ENCODE measurements at regions not wholly inside any gene's neighbourhood (a gene's known extent, or its start where the extent isn't known, plus 50 kb on each side); places are given as distances from the start of the nearest gene placed in this dataset.
"Not testable (repeated sequence)": the region's sequence is repeated elsewhere in the genome, so short reads cannot be mapped to it uniquely, and the experiment has no call there.

DNA sequence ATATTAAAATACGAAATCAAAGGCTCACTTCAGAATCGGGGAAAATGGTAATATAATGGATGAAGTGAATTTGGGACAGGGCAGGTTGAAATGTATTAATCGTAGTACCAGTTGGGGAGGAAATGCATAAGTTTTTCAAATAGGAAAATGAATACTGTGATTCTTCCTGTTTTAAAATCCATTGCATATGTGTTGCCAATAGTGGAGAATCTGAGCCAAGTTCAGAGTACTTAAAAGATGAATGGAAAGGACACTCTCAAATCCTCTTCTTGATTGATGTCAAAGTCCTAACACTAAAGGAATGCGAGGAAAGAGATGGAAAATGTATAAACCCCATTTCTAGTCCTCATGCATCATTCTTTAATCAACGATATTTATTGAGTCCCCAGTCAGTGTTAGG, 160.9 kb upstream of the CCNG1 start:
- Histone ChIP-seq H3K79me2 (ENCODE audit: insufficient read depth, low read length) (no peaks in the 10 kb centered on the region), H3K36me3 (ENCODE audit: insufficient read depth, low read length) (no peaks in the 10 kb centered on the region), H3K4me3 (ENCODE audit: low read depth in 1 of 2, low read length in 2 of 2) (no peak overlapping the region), H3K4me2 (ENCODE audit: insufficient read depth, low read length) (no peak overlapping the region), H3K27ac (ENCODE audit: low read length) (no peak overlapping the region), H3K9ac (ENCODE audit: low read depth, low read length) (no peak overlapping the region), H3K9me3 (ENCODE audit: insufficient read depth, low read length, severe bottlenecking) (peaks cover 7% of the 10 kb centered on the region), H3K4me1 (ENCODE audit: insufficient read depth, low read length) (no peaks in the 10 kb centered on the region), H2AFZ (ENCODE audit: low read depth, low read length) (no peak overlapping the region), H4K20me1 (ENCODE audit: insufficient read depth, low read length) (no peaks in the 10 kb centered on the region), H3K27me3 (ENCODE audit: insufficient read depth, low read length, poor library complexity) (no peaks in the 10 kb centered on the region)
- no peak for DNase-seq
- TF ChIP-seq, protein P1, sequence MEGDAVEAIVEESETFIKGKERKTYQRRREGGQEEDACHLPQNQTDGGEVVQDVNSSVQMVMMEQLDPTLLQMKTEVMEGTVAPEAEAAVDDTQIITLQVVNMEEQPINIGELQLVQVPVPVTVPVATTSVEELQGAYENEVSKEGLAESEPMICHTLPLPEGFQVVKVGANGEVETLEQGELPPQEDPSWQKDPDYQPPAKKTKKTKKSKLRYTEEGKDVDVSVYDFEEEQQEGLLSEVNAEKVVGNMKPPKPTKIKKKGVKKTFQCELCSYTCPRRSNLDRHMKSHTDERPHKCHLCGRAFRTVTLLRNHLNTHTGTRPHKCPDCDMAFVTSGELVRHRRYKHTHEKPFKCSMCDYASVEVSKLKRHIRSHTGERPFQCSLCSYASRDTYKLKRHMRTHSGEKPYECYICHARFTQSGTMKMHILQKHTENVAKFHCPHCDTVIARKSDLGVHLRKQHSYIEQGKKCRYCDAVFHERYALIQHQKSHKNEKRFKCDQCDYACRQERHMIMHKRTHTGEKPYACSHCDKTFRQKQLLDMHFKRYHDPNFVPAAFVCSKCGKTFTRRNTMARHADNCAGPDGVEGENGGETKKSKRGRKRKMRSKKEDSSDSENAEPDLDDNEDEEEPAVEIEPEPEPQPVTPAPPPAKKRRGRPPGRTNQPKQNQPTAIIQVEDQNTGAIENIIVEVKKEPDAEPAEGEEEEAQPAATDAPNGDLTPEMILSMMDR (IDR thresholded peaks at IDR 0.05; ENCODE audit: borderline replicate concordance, extremely low read depth, low read length, poor library complexity, severe bottlenecking): no peak
- TF ChIP-seq EZH2 (IDR thresholded peaks at IDR 0.05; ENCODE audit: borderline replicate concordance, low read depth, low read length, severe bottlenecking): no peak
- no peak for ATAC-seq (ENCODE audit: insufficient read depth, low read depth)

DNA sequence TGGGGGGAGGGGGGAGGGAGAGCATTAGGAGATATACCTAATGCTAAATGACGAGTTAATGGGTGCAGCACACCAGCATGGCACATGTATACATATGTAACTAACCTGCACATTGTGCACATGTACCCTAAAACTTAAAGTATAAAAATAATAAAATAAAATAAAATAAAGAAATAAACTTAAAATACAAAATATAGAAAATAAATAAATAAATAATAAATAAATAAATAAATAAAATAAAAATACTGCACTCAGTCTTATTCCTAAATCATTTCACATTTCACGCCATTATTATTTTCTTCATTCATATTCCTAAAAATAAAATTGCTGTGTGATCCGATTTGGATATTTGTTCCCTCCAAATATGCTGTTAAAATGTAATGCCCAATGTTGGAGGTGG, 156.5 kb upstream of the CCNG1 start:
- H4K20me1 ChIP-seq (ENCODE audit: insufficient read depth, low read length); H3K9ac ChIP-seq (ENCODE audit: low read depth, low read length); ATAC-seq (ENCODE audit: insufficient read depth, low read depth); H3K36me3 ChIP-seq (ENCODE audit: insufficient read depth, low read length); H3K79me2 ChIP-seq (ENCODE audit: insufficient read depth, low read length); H3K27me3 ChIP-seq (ENCODE audit: insufficient read depth, low read length, poor library complexity); DNase-seq; H3K9me3 ChIP-seq (ENCODE audit: insufficient read depth, low read length, severe bottlenecking); H3K27ac ChIP-seq (ENCODE audit: low read length); H3K4me1 ChIP-seq (ENCODE audit: insufficient read depth, low read length); H2AFZ ChIP-seq (ENCODE audit: low read depth, low read length); H3K4me3 ChIP-seq (ENCODE audit: low read depth in 1 of 2, low read length in 2 of 2); H3K4me2 ChIP-seq (ENCODE audit: insufficient read depth, low read length): not testable (repeated sequence)

DNA sequence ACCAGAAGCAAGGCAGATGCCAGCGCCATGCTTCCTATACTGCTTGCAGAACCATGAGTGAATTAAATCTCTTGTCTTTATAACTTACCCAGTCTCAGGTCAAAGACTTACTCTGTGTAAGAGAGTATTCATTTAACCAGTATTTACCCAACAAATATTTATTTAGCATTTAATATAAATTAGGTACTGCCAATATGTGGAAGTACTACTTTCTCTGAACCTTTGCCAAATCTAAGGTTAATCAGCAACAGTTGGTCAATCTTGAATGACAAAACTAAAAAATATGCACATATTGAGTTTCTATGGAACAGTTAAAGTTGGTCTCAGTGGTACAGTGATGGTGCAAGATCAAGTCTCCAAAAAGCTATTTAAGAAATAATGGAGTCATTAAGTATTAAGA, 155.9 kb upstream of the CCNG1 start:
- no peak overlapping the region for H3K27ac ChIP-seq (ENCODE audit: low read length)
- no peak overlapping the region for H3K4me2 ChIP-seq (ENCODE audit: insufficient read depth, low read length)
- H3K79me2 ChIP-seq (ENCODE audit: insufficient read depth, low read length): no peaks in the 10 kb centered on the region
- DNase-seq (no peak), ATAC-seq (ENCODE audit: insufficient read depth, low read depth) (no peak)
- TF ChIP-seq EZH2 (IDR thresholded peaks at IDR 0.05; ENCODE audit: borderline replicate concordance, low read depth, low read length, severe bottlenecking): no peak
- TF ChIP-seq, protein P1 (IDR thresholded peaks at IDR 0.05; ENCODE audit: borderline replicate concordance, extremely low read depth, low read length, poor library complexity, severe bottlenecking): no peak
- H2AFZ ChIP-seq (ENCODE audit: low read depth, low read length): no peak overlapping the region
- H3K27me3 ChIP-seq (ENCODE audit: insufficient read depth, low read length, poor library complexity): no peaks in the 10 kb centered on the region
- H3K9me3 ChIP-seq (ENCODE audit: insufficient read depth, low read length, severe bottlenecking): no peaks in the 10 kb centered on the region
- H4K20me1 ChIP-seq (ENCODE audit: insufficient read depth, low read length): no peaks in the 10 kb centered on the region
- H3K4me3 ChIP-seq (ENCODE audit: low read depth in 1 of 2, low read length in 2 of 2): no peak overlapping the region
- H3K36me3 ChIP-seq (ENCODE audit: insufficient read depth, low read length): no peaks in the 10 kb centered on the region
- no peak overlapping the region for H3K9ac ChIP-seq (ENCODE audit: low read depth, low read length)
- H3K4me1 ChIP-seq (ENCODE audit: insufficient read depth, low read length): no peaks in the 10 kb centered on the region

DNA sequence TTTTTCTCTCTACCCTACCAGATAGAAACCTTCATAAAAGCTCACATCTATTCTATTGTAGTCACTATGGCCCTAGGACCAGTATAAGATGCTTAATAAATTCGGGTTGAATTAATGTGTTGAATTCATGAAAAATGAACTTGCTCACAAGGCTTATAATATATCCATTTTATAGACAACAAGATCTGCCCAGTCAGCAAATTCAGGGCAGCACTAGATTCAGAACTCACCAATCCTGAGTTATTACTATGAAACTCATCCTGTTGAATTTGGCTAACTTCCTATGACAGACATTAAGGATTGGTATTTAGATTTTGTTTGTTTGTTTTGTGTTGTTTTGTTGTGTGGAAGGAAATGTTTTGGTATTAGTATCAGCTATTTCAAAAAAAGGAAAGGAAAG, 143.6 kb upstream of the CCNG1 start:
- Histone ChIP-seq H3K4me3 (ENCODE audit: low read depth in 1 of 2, low read length in 2 of 2) (no peak overlapping the region), H3K4me2 (ENCODE audit: insufficient read depth, low read length) (no peak overlapping the region), H3K9me3 (ENCODE audit: insufficient read depth, low read length, severe bottlenecking) (no peaks in the 10 kb centered on the region), H4K20me1 (ENCODE audit: insufficient read depth, low read length) (no peaks in the 10 kb centered on the region), H2AFZ (ENCODE audit: low read depth, low read length) (no peak overlapping the region), H3K79me2 (ENCODE audit: insufficient read depth, low read length) (no peaks in the 10 kb centered on the region), H3K36me3 (ENCODE audit: insufficient read depth, low read length) (no peaks in the 10 kb centered on the region), H3K4me1 (ENCODE audit: insufficient read depth, low read length) (0 out of 2 replicates have a peak, but pooled peaks cover 3% of the 10 kb centered on the region), H3K27ac (ENCODE audit: low read length) (no peak overlapping the region), H3K9ac (ENCODE audit: low read depth, low read length) (no peak overlapping the region), H3K27me3 (ENCODE audit: insufficient read depth, low read length, poor library complexity) (no peaks in the 10 kb centered on the region)
- TF ChIP-seq EZH2 (IDR thresholded peaks at IDR 0.05; ENCODE audit: borderline replicate concordance, low read depth, low read length, severe bottlenecking): no peak
- TF ChIP-seq, protein P1 (IDR thresholded peaks at IDR 0.05; ENCODE audit: borderline replicate concordance, extremely low read depth, low read length, poor library complexity, severe bottlenecking): no peak
- no peak for ATAC-seq (ENCODE audit: insufficient read depth, low read depth)
- no peak for DNase-seq

Data from DND-41 (cell line).